GM12865 (cell line): ENCODE measurements at regions not wholly inside any gene's neighbourhood (a gene's known extent, or its start where the extent isn't known, plus 50 kb on each side); places are given as distances from the start of the nearest gene placed in this dataset.

Experiments used
- DNase-seq: peaks from one replicate; pipeline ENCODE4 v3.0.0; 2010; ENCODE audit warnings: low read depth
- H3K4me3 ChIP-seq: 2 replicates; pipeline ENCODE4 v1.5.1; 2011; ENCODE audit warnings: mild to moderate bottlenecking, low read depth, low read length, control low read depth
- CTCF ChIP-seq: IDR thresholded peaks from 2 replicates; pipeline ENCODE4 v1.5.1; 2011; ENCODE audit warnings: low read length, control low read depth, low read depth, inconsistent platforms; ENCODE audit not compliant: insufficient read depth; ENCODE audit errors: missing control alignments

DNA sequence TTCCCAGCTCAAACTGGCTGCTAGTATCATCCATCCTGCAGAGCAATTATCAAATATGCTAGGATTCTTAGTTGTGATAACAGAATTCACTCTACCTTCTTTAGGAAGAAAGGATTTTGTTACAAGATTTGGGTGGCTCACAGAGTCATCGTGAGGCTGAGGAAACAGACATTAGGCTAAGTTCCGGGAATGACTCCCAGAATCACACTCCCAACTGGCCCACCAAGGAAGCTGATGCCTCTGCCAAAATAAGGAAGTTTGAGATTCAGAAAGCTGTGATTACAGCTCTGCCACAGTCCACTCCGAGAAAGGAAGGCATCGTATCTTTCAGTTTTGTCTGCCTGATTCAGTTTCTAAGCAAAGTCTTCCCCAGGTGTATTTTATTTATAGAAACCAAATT is 50.6 kb upstream of the LYPLAL1 start:
- DNase-seq = no peak
- no peak overlapping the region for H3K4me3 ChIP-seq
- no peak for TF ChIP-seq CTCF
